ENCODE measurements at regions not wholly inside any gene's neighbourhood (a gene's known extent, or its start where the extent isn't known, plus 50 kb on each side); places are given as distances from the start of the nearest gene placed in this dataset.

GRCh38 chr12:43058616-43059015 lies 469.1 kb upstream of the PRICKLE1 start:
- H3K9me3 ChIP-seq (ENCODE audit: control insufficient read depth, low read length) = no peaks in the 10 kb centered on the region
- no peaks in the 10 kb centered on the region for H3K36me3 ChIP-seq (ENCODE audit: control insufficient read depth, insufficient read depth, low read length)
- H3K4me3 ChIP-seq (ENCODE audit: insufficient read depth, low read depth, low read length) = no peak overlapping the region
- H3K27me3 ChIP-seq (ENCODE audit: control insufficient read depth, insufficient read depth, low read length, poor library complexity, severe bottlenecking) = no peaks in the 10 kb centered on the region
- no peaks in the 10 kb centered on the region for H3K4me1 ChIP-seq (ENCODE audit: control insufficient read depth, insufficient read depth, low read length)
- H3K27ac ChIP-seq (ENCODE audit: insufficient read depth, low read depth, low read length, poor library complexity, severe bottlenecking) = no peak overlapping the region
- 90 to 100% methylated on average over 2 of the region's 4 CpGs for WGBS, 2 experiments

GRCh38 chr12:43057566-43057965 lies 468.0 kb upstream of the PRICKLE1 start:
- Histone ChIP-seq H3K9me3 (ENCODE audit: control insufficient read depth, low read length) (no peaks in the 10 kb centered on the region), H3K4me3 (ENCODE audit: insufficient read depth, low read depth, low read length) (no peak overlapping the region), H3K27ac (ENCODE audit: insufficient read depth, low read depth, low read length, poor library complexity, severe bottlenecking) (no peak overlapping the region), H3K4me1 (ENCODE audit: control insufficient read depth, insufficient read depth, low read length) (no peaks in the 10 kb centered on the region), H3K27me3 (ENCODE audit: control insufficient read depth, insufficient read depth, low read length, poor library complexity, severe bottlenecking) (no peaks in the 10 kb centered on the region), H3K36me3 (ENCODE audit: control insufficient read depth, insufficient read depth, low read length) (no peaks in the 10 kb centered on the region)

GRCh38 chr12:43054085-43054484 lies 464.5 kb upstream of the PRICKLE1 start:
- Histone ChIP-seq H3K9me3 (ENCODE audit: control insufficient read depth, low read length) (no peaks in the 10 kb centered on the region), H3K27me3 (ENCODE audit: control insufficient read depth, insufficient read depth, low read length, poor library complexity, severe bottlenecking) (no peaks in the 10 kb centered on the region), H3K27ac (ENCODE audit: insufficient read depth, low read depth, low read length, poor library complexity, severe bottlenecking) (no peak overlapping the region), H3K4me1 (ENCODE audit: control insufficient read depth, insufficient read depth, low read length) (no peaks in the 10 kb centered on the region), H3K4me3 (ENCODE audit: insufficient read depth, low read depth, low read length) (no peak overlapping the region), H3K36me3 (ENCODE audit: control insufficient read depth, insufficient read depth, low read length) (no peaks in the 10 kb centered on the region)
- WGBS, 2 experiments = 100% methylated on average over 2 of the region's 2 CpGs; no CpG with 5 or more reads in 1 of the 2 experiments

DNA sequence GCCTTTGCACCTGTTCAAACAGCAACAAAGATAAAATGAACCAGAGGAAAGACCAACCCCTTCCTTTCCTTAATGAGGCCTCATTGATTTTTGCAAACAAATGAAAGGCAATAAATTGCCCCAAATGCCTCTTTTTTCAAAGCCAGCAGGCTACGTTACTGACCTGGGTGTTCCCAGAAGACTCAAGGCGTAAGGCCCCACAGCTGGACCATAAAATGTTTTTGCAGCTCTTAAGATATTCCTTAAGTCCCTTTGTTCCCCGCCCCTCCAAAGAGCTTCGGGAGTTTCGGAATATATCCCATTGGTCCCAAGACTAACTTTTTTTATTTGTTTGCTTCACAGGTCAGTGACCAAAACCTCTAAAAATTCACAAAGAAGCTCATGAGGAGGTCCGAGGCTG lies 462.9 kb upstream of the PRICKLE1 start:
- 81 to 83% methylated on average over 6 of the region's 6 CpGs for WGBS, 2 experiments
- Histone ChIP-seq H3K27ac (ENCODE audit: insufficient read depth, low read depth, low read length, poor library complexity, severe bottlenecking) (no peak overlapping the region), H3K27me3 (ENCODE audit: control insufficient read depth, insufficient read depth, low read length, poor library complexity, severe bottlenecking) (no peaks in the 10 kb centered on the region), H3K4me3 (ENCODE audit: insufficient read depth, low read depth, low read length) (no peak overlapping the region), H3K4me1 (ENCODE audit: control insufficient read depth, insufficient read depth, low read length) (no peaks in the 10 kb centered on the region), H3K9me3 (ENCODE audit: control insufficient read depth, low read length) (no peaks in the 10 kb centered on the region), H3K36me3 (ENCODE audit: control insufficient read depth, insufficient read depth, low read length) (no peaks in the 10 kb centered on the region)

DNA sequence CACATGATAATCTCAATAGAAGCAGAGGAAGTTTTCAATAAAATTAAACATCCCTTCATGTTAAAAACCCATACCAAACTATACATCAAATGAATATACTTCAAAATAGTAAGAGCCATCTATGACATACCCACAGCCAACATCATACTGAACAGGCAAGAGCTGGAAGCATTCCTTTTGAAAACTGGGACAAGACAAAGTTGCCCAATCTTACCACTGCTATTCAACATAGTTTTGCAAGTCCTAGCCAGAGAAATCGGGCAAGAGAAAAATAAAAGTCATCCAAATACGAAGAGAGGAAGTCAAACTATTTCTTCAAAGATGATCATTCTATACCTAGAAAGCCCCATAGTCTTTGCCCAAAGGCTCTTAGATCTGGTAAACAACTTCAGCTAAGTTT lies 454.7 kb upstream of the PRICKLE1 start:
- Histone ChIP-seq H3K27ac (ENCODE audit: insufficient read depth, low read depth, low read length, poor library complexity, severe bottlenecking) (no peak overlapping the region), H3K36me3 (ENCODE audit: control insufficient read depth, insufficient read depth, low read length) (no peaks in the 10 kb centered on the region), H3K27me3 (ENCODE audit: control insufficient read depth, insufficient read depth, low read length, poor library complexity, severe bottlenecking) (no peaks in the 10 kb centered on the region), H3K4me1 (ENCODE audit: control insufficient read depth, insufficient read depth, low read length) (no peaks in the 10 kb centered on the region), H3K9me3 (ENCODE audit: control insufficient read depth, low read length) (no peaks in the 10 kb centered on the region), H3K4me3 (ENCODE audit: insufficient read depth, low read depth, low read length) (no peak overlapping the region)
- 91 to 95% methylated on average over 2 of the region's 2 CpGs for WGBS, 2 experiments

DNA sequence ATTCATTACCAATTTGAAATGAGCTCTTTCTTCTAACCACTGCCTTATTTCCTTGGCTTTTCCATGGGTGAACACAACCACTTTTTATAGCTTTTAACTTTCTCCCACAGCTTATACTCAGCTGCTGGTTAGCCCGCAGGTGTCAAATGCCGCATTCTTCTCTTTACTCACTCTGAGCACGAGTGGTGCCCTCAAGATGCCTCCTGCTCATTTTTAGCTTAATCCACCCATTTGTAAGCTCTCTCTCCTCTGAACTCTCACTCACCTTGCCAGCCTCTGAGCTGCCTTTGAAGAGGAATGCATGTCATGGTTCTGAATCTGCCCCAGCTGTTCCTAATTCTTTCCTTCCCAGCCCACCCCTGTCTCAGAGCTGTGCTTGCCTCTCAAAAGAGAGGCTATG lies 449.4 kb upstream of the PRICKLE1 start:
- WGBS, 2 experiments = 76 to 81% methylated on average over 3 of the region's 3 CpGs
- Histone ChIP-seq H3K4me1 (ENCODE audit: control insufficient read depth, insufficient read depth, low read length) (no peaks in the 10 kb centered on the region), H3K9me3 (ENCODE audit: control insufficient read depth, low read length) (no peaks in the 10 kb centered on the region), H3K36me3 (ENCODE audit: control insufficient read depth, insufficient read depth, low read length) (no peaks in the 10 kb centered on the region), H3K27me3 (ENCODE audit: control insufficient read depth, insufficient read depth, low read length, poor library complexity, severe bottlenecking) (no peaks in the 10 kb centered on the region), H3K27ac (ENCODE audit: insufficient read depth, low read depth, low read length, poor library complexity, severe bottlenecking) (no peak overlapping the region), H3K4me3 (ENCODE audit: insufficient read depth, low read depth, low read length) (no peak overlapping the region)

DNA sequence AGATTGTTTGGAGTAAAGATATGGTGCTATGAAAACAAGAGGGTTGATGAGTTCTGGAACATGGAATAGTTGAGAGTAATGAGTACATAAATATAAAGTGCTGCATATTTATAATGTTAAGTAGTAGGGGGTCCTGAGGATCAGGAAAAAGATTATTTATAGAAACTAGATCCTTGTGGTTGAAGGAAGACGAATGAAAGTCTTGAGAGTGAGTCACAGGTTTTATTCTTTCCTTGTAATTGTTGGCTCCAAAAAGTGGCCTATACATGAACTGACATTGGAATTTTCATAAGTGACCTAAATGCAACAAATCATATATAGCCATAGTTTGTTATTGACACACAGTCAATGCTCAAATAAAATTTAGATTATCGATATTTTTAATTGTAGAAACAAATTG lies 440.4 kb upstream of the PRICKLE1 start:
- Histone ChIP-seq H3K27ac (ENCODE audit: insufficient read depth, low read depth, low read length, poor library complexity, severe bottlenecking) (no peak overlapping the region), H3K9me3 (ENCODE audit: control insufficient read depth, low read length) (peaks cover 2% of the 10 kb centered on the region)

GRCh38 chr12:43028826-43029225 lies 439.3 kb upstream of the PRICKLE1 start:
- H3K36me3 ChIP-seq (ENCODE audit: control insufficient read depth, insufficient read depth, low read length) = no peaks in the 10 kb centered on the region
- no peaks in the 10 kb centered on the region for H3K4me1 ChIP-seq (ENCODE audit: control insufficient read depth, insufficient read depth, low read length)
- no peak overlapping the region for H3K27ac ChIP-seq (ENCODE audit: insufficient read depth, low read depth, low read length, poor library complexity, severe bottlenecking)
- H3K9me3 ChIP-seq (ENCODE audit: control insufficient read depth, low read length) = peaks cover 2% of the 10 kb centered on the region
- H3K4me3 ChIP-seq (ENCODE audit: insufficient read depth, low read depth, low read length) = no peak overlapping the region
- H3K27me3 ChIP-seq (ENCODE audit: control insufficient read depth, insufficient read depth, low read length, poor library complexity, severe bottlenecking) = no peaks in the 10 kb centered on the region
- WGBS, 2 experiments = 88 to 90% methylated on average over 3 of the region's 3 CpGs

More for the DNA sequence above, 440.4 kb upstream of the PRICKLE1 start:
- WGBS, 2 experiments = 94 to 95% methylated on average over 2 of the region's 2 CpGs
- H3K27me3 ChIP-seq (ENCODE audit: control insufficient read depth, insufficient read depth, low read length, poor library complexity, severe bottlenecking) = no peaks in the 10 kb centered on the region
- no peaks in the 10 kb centered on the region for H3K4me1 ChIP-seq (ENCODE audit: control insufficient read depth, insufficient read depth, low read length)
- no peaks in the 10 kb centered on the region for H3K36me3 ChIP-seq (ENCODE audit: control insufficient read depth, insufficient read depth, low read length)
- no peak overlapping the region for H3K4me3 ChIP-seq (ENCODE audit: insufficient read depth, low read depth, low read length)

DNA sequence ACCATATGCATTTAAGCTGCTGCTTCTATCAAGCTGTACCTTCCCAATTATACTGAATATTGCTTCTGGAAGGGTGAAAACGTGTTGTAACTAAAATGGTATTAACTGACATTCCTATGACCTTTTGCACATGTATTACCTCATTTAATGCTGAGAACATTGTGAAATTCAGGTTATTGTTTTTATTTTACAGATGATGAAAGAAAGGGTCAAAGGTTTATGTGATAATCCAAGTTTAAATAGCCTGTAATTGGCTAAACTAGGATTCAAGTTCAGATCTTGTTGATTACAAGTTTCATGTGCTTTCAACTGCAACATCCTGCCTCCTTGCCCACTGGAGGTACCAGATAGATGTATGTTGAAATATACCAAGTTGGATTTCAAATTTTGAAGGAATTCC lies 433.3 kb upstream of the PRICKLE1 start:
- Histone ChIP-seq H3K27me3 (ENCODE audit: control insufficient read depth, insufficient read depth, low read length, poor library complexity, severe bottlenecking) (no peaks in the 10 kb centered on the region), H3K36me3 (ENCODE audit: control insufficient read depth, insufficient read depth, low read length) (no peaks in the 10 kb centered on the region), H3K9me3 (ENCODE audit: control insufficient read depth, low read length) (no peaks in the 10 kb centered on the region), H3K4me1 (ENCODE audit: control insufficient read depth, insufficient read depth, low read length) (no peaks in the 10 kb centered on the region), H3K27ac (ENCODE audit: insufficient read depth, low read depth, low read length, poor library complexity, severe bottlenecking) (no peak overlapping the region), H3K4me3 (ENCODE audit: insufficient read depth, low read depth, low read length) (no peak overlapping the region)
- 86 to 88% methylated on average over 1 of the region's 1 CpG for WGBS, 2 experiments

DNA sequence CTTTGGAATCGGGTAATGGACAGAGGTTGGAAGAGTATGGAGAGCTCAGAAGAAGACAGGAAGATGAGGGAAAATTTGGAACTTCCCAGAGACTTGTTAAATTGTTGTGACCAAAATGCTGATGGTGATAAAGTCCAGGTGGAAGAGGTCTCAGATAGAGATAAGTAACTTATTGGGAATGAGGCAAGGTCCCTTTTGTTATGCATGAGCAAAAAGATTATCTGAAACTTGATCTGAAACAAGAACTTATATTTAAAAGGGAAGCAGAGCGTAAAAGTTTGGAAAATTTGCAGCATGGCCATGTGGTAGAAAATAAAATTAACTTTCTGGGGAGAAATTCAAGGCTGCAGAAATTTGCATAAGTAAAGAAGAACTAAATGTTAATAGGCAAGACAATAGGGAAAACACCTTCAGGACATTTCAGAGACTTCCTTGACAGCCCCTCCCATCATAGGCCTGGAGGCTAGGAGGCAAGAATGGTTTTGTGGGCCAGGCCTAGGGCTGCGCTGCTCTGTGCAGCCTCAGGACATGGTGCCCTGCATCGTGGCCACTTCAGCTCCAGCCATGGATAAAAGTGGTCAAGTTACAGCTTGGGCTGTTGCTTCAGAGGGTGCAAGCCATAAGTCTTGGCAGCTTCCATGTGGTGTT lies 425.7 kb upstream of the PRICKLE1 start:
- Histone ChIP-seq H3K27me3 (ENCODE audit: control insufficient read depth, insufficient read depth, low read length, poor library complexity, severe bottlenecking) (no peaks in the 10 kb centered on the region), H3K27ac (ENCODE audit: insufficient read depth, low read depth, low read length, poor library complexity, severe bottlenecking) (no peak overlapping the region), H3K4me3 (ENCODE audit: insufficient read depth, low read depth, low read length) (no peak overlapping the region), H3K36me3 (ENCODE audit: control insufficient read depth, insufficient read depth, low read length) (no peaks in the 10 kb centered on the region), H3K4me1 (ENCODE audit: control insufficient read depth, insufficient read depth, low read length) (no peaks in the 10 kb centered on the region), H3K9me3 (ENCODE audit: control insufficient read depth, low read length) (no peaks in the 10 kb centered on the region)
- 93 to 97% methylated on average over 4 of the region's 4 CpGs for WGBS, 2 experiments
